ENCODE measurements at regions not wholly inside any gene's neighbourhood (a gene's known extent, or its start where the extent isn't known, plus 50 kb on each side); places are given as distances from the start of the nearest gene placed in this dataset.
"Not testable (repeated sequence)": the region's sequence is repeated elsewhere in the genome, so short reads cannot be mapped to it uniquely, and the experiment has no call there.

DNA sequence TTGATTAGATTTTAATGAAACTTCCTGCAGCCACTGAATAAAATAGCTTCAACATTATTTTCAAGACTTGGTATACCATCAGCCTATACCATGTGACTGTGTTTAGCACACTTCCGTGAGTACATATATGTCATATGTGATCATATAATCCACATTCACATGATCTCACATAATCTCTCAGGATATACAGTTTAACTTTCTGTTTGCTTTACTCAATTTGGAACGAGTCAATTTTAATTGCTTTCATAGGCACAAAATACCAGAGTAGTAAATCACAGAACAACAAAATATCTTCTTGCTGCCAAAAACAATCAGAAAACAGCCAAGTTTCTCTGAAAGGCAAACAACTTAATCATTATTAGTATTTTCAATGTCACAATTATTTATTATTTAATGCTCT, 731.1 kb upstream of the DIAPH2 start:
- DNase-seq (ENCODE audit: low spot score) = no peak
- intact Hi-C loops (cut with micrococcal nuclease; ENCODE audit: unreplicated experiment) = no loop called here
- H3K36me3 ChIP-seq (ENCODE audit: insufficient read depth, low read length, poor library complexity, severe bottlenecking) = no peaks in the 10 kb centered on the region
- no peaks in the 10 kb centered on the region for H3K9me3 ChIP-seq (ENCODE audit: low read depth, low read length, poor library complexity, severe bottlenecking)
- no peaks in the 10 kb centered on the region for H3K4me1 ChIP-seq (ENCODE audit: insufficient read depth, low read length, poor library complexity, severe bottlenecking)
- H3K4me3 ChIP-seq (ENCODE audit: low read depth, low read length, poor library complexity, severe bottlenecking) = no peak overlapping the region
- no peaks in the 10 kb centered on the region for H3K27me3 ChIP-seq (replicated peaks; ENCODE audit: insufficient read depth, low read depth, low read length, poor library complexity)
- no peak overlapping the region for H3K27ac ChIP-seq (ENCODE audit: low read depth, low read length, poor library complexity, severe bottlenecking)
- ChIA-PET CTCF (no interaction called here), POLR2A (ENCODE audit: low non-redundant PET) (no interaction called here)
- no peak for TF ChIP-seq EZH2 (IDR thresholded peaks at IDR 0.05; ENCODE audit: borderline replicate concordance, low read depth, low read length, poor library complexity, severe bottlenecking)
- TF ChIP-seq, protein P1, sequence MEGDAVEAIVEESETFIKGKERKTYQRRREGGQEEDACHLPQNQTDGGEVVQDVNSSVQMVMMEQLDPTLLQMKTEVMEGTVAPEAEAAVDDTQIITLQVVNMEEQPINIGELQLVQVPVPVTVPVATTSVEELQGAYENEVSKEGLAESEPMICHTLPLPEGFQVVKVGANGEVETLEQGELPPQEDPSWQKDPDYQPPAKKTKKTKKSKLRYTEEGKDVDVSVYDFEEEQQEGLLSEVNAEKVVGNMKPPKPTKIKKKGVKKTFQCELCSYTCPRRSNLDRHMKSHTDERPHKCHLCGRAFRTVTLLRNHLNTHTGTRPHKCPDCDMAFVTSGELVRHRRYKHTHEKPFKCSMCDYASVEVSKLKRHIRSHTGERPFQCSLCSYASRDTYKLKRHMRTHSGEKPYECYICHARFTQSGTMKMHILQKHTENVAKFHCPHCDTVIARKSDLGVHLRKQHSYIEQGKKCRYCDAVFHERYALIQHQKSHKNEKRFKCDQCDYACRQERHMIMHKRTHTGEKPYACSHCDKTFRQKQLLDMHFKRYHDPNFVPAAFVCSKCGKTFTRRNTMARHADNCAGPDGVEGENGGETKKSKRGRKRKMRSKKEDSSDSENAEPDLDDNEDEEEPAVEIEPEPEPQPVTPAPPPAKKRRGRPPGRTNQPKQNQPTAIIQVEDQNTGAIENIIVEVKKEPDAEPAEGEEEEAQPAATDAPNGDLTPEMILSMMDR (conservative IDR thresholded peaks at IDR 0.05; ENCODE audit: low read depth, low read length) = no peak
- no TSS peak for BruUV-seq (replicated peaks)

DNA sequence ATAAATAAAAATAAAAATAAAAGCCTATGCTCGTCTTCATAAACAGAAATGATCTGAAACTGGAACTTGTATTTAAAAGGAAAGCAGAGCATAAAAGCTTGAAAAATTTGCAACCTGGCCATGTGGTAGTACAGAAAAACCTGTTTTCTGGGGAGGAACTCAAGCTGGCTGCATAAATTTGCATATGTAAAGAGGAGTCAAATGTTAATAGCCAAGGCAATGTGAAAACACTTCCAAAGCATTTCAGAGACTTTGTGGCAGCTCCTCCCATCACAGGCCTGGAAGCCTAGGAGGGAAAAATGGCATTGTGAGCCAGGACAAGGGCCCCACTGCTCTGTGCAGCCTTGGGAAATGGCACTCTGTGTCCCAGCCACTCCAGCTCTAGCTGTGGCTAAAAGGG, 727.9 kb upstream of the DIAPH2 start:
- TF ChIP-seq EZH2 (IDR thresholded peaks at IDR 0.05; ENCODE audit: borderline replicate concordance, low read depth, low read length, poor library complexity, severe bottlenecking) = no peak
- TF ChIP-seq, protein P1 (conservative IDR thresholded peaks at IDR 0.05; ENCODE audit: low read depth, low read length) = no peak
- ChIA-PET CTCF (no interaction called here), POLR2A (ENCODE audit: low non-redundant PET) (no interaction called here)

DNA sequence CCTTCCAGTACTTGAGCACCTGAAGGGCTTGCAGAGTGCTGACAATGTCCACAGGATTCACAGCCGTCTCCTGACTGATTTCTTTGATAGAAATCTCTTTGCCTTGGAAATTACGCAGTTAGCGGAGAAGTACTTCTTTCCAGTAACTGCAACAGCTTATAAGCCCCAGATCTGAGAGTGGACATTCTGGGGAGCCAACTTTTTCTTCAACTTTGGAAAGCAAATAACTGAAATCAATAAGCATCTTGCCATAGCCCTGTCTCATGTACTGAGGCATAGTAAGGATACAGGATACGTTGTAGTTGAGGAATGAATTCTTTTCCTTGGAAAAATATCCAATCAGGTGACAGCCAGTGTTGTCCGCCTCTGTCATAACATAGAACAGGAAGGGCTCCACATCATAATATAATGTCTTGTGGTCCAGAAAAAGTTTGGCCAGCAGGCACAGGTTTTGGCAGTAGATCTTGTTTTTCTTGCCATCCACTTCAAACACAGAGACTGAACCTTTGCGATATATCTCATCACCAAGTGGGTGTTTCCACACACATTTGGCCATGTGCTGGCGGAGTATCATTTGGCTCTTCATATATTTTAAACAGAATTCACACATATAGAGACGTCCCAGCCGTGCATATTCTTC, 711.1 kb upstream of the DIAPH2 start:
- H3K4me3 ChIP-seq (ENCODE audit: low read depth, low read length, poor library complexity, severe bottlenecking); H3K9me3 ChIP-seq (ENCODE audit: low read depth, low read length, poor library complexity, severe bottlenecking); H3K4me1 ChIP-seq (ENCODE audit: insufficient read depth, low read length, poor library complexity, severe bottlenecking); H3K36me3 ChIP-seq (ENCODE audit: insufficient read depth, low read length, poor library complexity, severe bottlenecking); intact Hi-C loops (cut with micrococcal nuclease; ENCODE audit: unreplicated experiment); H3K27ac ChIP-seq (ENCODE audit: low read depth, low read length, poor library complexity, severe bottlenecking); POLR2A ChIA-PET (ENCODE audit: low non-redundant PET); H3K27me3 ChIP-seq (replicated peaks; ENCODE audit: insufficient read depth, low read depth, low read length, poor library complexity); DNase-seq (ENCODE audit: low spot score); BruUV-seq (replicated peaks); CTCF ChIA-PET: not testable (repeated sequence)

More for the DNA sequence above, 727.9 kb upstream of the DIAPH2 start:
- Histone ChIP-seq H3K9me3 (ENCODE audit: low read depth, low read length, poor library complexity, severe bottlenecking) (no peaks in the 10 kb centered on the region), H3K4me3 (ENCODE audit: low read depth, low read length, poor library complexity, severe bottlenecking) (no peak overlapping the region), H3K27ac (ENCODE audit: low read depth, low read length, poor library complexity, severe bottlenecking) (no peak overlapping the region), H3K27me3 (replicated peaks; ENCODE audit: insufficient read depth, low read depth, low read length, poor library complexity) (no peaks in the 10 kb centered on the region), H3K4me1 (ENCODE audit: insufficient read depth, low read length, poor library complexity, severe bottlenecking) (no peaks in the 10 kb centered on the region), H3K36me3 (ENCODE audit: insufficient read depth, low read length, poor library complexity, severe bottlenecking) (no peaks in the 10 kb centered on the region)
- intact Hi-C loops (cut with micrococcal nuclease; ENCODE audit: unreplicated experiment) = no loop called here
- DNase-seq (ENCODE audit: low spot score) = no peak
- BruUV-seq (replicated peaks) = no TSS peak

DNA sequence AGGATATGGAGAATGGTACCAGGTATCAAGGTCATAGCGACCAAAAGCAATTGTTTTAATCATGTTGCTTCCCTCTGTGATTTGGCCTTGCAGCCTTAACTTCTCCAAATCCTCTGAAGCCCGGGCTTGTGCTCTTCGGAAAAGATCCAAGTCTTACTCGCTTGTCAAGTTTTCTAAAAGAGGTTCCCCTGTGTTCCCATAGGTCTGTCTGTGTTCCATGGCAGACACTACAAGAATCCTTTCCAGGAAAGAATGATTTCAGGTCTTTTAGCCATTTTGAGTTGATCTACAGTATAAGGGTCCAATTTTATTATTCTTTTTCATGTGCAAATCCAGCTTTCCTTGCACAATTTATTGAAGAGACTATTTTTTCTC, 710.6 kb upstream of the DIAPH2 start:
- H3K36me3 ChIP-seq (ENCODE audit: insufficient read depth, low read length, poor library complexity, severe bottlenecking) = no peaks in the 10 kb centered on the region
- H3K27ac ChIP-seq (ENCODE audit: low read depth, low read length, poor library complexity, severe bottlenecking) = no peak overlapping the region
- ChIA-PET POLR2A (ENCODE audit: low non-redundant PET) (no interaction called here), CTCF (no interaction called here)
- no peak for TF ChIP-seq EZH2 (IDR thresholded peaks at IDR 0.05; ENCODE audit: borderline replicate concordance, low read depth, low read length, poor library complexity, severe bottlenecking)
- TF ChIP-seq, protein P1 (conservative IDR thresholded peaks at IDR 0.05; ENCODE audit: low read depth, low read length) = no peak
- no peak for DNase-seq (ENCODE audit: low spot score)
- intact Hi-C loops (cut with micrococcal nuclease; ENCODE audit: unreplicated experiment) = no loop called here
- H3K27me3 ChIP-seq (replicated peaks; ENCODE audit: insufficient read depth, low read depth, low read length, poor library complexity) = no peaks in the 10 kb centered on the region
- H3K4me3 ChIP-seq (ENCODE audit: low read depth, low read length, poor library complexity, severe bottlenecking) = no peak overlapping the region
- BruUV-seq (replicated peaks) = no TSS peak
- no peaks in the 10 kb centered on the region for H3K9me3 ChIP-seq (ENCODE audit: low read depth, low read length, poor library complexity, severe bottlenecking)
- no peaks in the 10 kb centered on the region for H3K4me1 ChIP-seq (ENCODE audit: insufficient read depth, low read length, poor library complexity, severe bottlenecking)

Data from A673 (cell line).